ENCODE measurements at regions not wholly inside any gene's neighbourhood (a gene's known extent, or its start where the extent isn't known, plus 50 kb on each side); places are given as distances from the start of the nearest gene placed in this dataset.

- TF ChIP-seq EZH2 (IDR thresholded peaks at IDR 0.05; ENCODE audit: low read length, missing control alignments), result no peak
- H3K4me3 ChIP-seq (replicated peaks in 1 of 4; ENCODE audit: control extremely low read depth in 1 of 4, insufficient read depth in 1 of 4, low read depth in 3 of 4, low read length in 4 of 4), result no peak overlapping the region
- no peaks in the 10 kb centered on the region for H4K20me1 ChIP-seq (ENCODE audit: control insufficient read depth, extremely low read depth, insufficient read depth, low read length)
- H3K9ac ChIP-seq (ENCODE audit: insufficient read depth, low read length), result no peak overlapping the region
- H3K27ac ChIP-seq (ENCODE audit: insufficient read depth, low read length), result no peak overlapping the region
- peaks cover 12% of the 10 kb centered on the region for H3K27me3 ChIP-seq (ENCODE audit: control insufficient read depth, insufficient read depth, low read length)
- H3K4me2 ChIP-seq (ENCODE audit: extremely low read depth, insufficient read depth, low read length), result no peak overlapping the region
- H2AFZ ChIP-seq (ENCODE audit: low read length), result no peak overlapping the region
- no peaks in the 10 kb centered on the region for H3K4me1 ChIP-seq (ENCODE audit: control insufficient read depth, extremely low read depth, insufficient read depth, low read length)
- no peaks in the 10 kb centered on the region for H3K9me3 ChIP-seq (ENCODE audit: control insufficient read depth, insufficient read depth, low read depth, low read length)
- no peak for DNase-seq (ENCODE audit: low read depth in 2 of 2)
- H3K36me3 ChIP-seq (ENCODE audit: control insufficient read depth, insufficient read depth, low read length), result no peaks in the 10 kb centered on the region
- no peaks in the 10 kb centered on the region for H3K79me2 ChIP-seq (ENCODE audit: control insufficient read depth, insufficient read depth, low read length)
These were observed 168.6 kb upstream of the ZMIZ1 start for GRCh38 chr10:78899996-78900714.

- H3K4me2 ChIP-seq (ENCODE audit: extremely low read depth, insufficient read depth, low read length), result no peak overlapping the region
- H3K4me1 ChIP-seq (ENCODE audit: control insufficient read depth, extremely low read depth, insufficient read depth, low read length), result no peaks in the 10 kb centered on the region
- H3K27ac ChIP-seq (ENCODE audit: insufficient read depth, low read length), result no peak overlapping the region
- no peaks in the 10 kb centered on the region for H3K79me2 ChIP-seq (ENCODE audit: control insufficient read depth, insufficient read depth, low read length)
- H2AFZ ChIP-seq (ENCODE audit: low read length), result no peak overlapping the region
- no peaks in the 10 kb centered on the region for H4K20me1 ChIP-seq (ENCODE audit: control insufficient read depth, extremely low read depth, insufficient read depth, low read length)
- H3K27me3 ChIP-seq (ENCODE audit: control insufficient read depth, insufficient read depth, low read length), result peaks cover 9% of the 10 kb centered on the region
- H3K9me3 ChIP-seq (ENCODE audit: control insufficient read depth, insufficient read depth, low read depth, low read length), result no peaks in the 10 kb centered on the region
- TF ChIP-seq EZH2 (IDR thresholded peaks at IDR 0.05; ENCODE audit: low read length, missing control alignments), result no peak
- TF ChIP-seq CTCF (conservative IDR thresholded peaks at IDR 0.05 in 1 of 2, IDR thresholded peaks at IDR 0.05 in 1 of 2; ENCODE audit: low read depth in 1 of 2, low read length in 2 of 2), result no peak
- no peak overlapping the region for H3K4me3 ChIP-seq (replicated peaks in 1 of 4; ENCODE audit: control extremely low read depth in 1 of 4, insufficient read depth in 1 of 4, low read depth in 3 of 4, low read length in 4 of 4)
- DNase-seq (ENCODE audit: low read depth in 2 of 2), result no peak
- no peak overlapping the region for H3K9ac ChIP-seq (ENCODE audit: insufficient read depth, low read length)
- no peaks in the 10 kb centered on the region for H3K36me3 ChIP-seq (ENCODE audit: control insufficient read depth, insufficient read depth, low read length)
These were observed 167.9 kb upstream of the ZMIZ1 start for GRCh38 chr10:78900715-78901430.

- no peaks in the 10 kb centered on the region for H3K9me3 ChIP-seq (ENCODE audit: control insufficient read depth, insufficient read depth, low read depth, low read length)
- no peak overlapping the region for H3K9ac ChIP-seq (ENCODE audit: insufficient read depth, low read length)
- H3K4me1 ChIP-seq (ENCODE audit: control insufficient read depth, extremely low read depth, insufficient read depth, low read length), result no peaks in the 10 kb centered on the region
- no peak overlapping the region for H3K27ac ChIP-seq (ENCODE audit: insufficient read depth, low read length)
- H3K79me2 ChIP-seq (ENCODE audit: control insufficient read depth, insufficient read depth, low read length), result no peaks in the 10 kb centered on the region
- no peaks in the 10 kb centered on the region for H3K36me3 ChIP-seq (ENCODE audit: control insufficient read depth, insufficient read depth, low read length)
- no peak for DNase-seq (ENCODE audit: low read depth in 2 of 2)
- H3K4me2 ChIP-seq (ENCODE audit: extremely low read depth, insufficient read depth, low read length), result no peak overlapping the region
- no peak overlapping the region for H2AFZ ChIP-seq (ENCODE audit: low read length)
- TF ChIP-seq CTCF (conservative IDR thresholded peaks at IDR 0.05 in 1 of 2, IDR thresholded peaks at IDR 0.05 in 1 of 2; ENCODE audit: low read depth in 1 of 2, low read length in 2 of 2) (no peak), EZH2 (IDR thresholded peaks at IDR 0.05; ENCODE audit: low read length, missing control alignments) (no peak)
- no peak overlapping the region for H3K4me3 ChIP-seq (replicated peaks in 1 of 4; ENCODE audit: control extremely low read depth in 1 of 4, insufficient read depth in 1 of 4, low read depth in 3 of 4, low read length in 4 of 4)
- H3K27me3 ChIP-seq (ENCODE audit: control insufficient read depth, insufficient read depth, low read length), result peaks cover 5% of the 10 kb centered on the region
- H4K20me1 ChIP-seq (ENCODE audit: control insufficient read depth, extremely low read depth, insufficient read depth, low read length), result no peaks in the 10 kb centered on the region
These were observed 167.1 kb upstream of the ZMIZ1 start for GRCh38 chr10:78901694-78902093.
